ENCODE measurements at regions not wholly inside any gene's neighbourhood (a gene's known extent, or its start where the extent isn't known, plus 50 kb on each side); places are given as distances from the start of the nearest gene placed in this dataset.

DNA sequence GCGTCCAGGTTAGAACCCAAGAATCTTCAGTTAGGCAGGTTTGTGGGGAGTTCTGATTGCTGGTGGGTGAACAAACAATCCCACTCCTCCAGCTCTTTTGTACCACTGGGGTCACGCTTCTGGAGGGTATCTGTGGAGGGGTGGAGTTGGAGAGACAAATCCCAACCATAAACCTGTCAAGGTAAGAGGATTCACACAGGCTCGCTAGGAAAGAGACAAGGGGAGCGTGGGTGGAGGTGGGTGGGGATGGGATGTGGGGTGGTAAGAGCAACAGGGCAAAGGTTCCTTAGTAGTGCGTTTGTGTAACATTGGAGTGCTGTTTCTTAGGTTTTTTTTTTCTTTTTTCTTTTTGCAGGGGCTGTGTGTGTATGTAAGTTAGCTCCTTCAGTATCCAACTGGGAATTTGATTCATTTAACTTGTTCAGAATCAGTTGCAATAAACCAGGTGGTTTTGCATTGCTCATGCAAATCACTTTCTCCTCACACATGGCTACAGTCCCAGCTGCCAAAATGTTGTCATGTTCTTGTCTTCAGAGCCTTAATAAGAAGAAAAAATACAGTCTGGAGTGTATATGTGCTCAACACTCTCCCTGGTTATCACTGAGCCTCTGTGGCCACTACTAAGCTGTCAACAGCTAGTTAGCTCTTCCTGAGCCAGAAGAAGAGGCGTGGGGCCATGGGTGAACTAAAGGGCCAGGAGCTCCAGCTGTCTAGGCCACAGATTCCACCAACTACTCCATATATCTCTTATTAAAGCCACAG lies 164.0 kb upstream of the RAD23B start:
- DNase-seq (ENCODE audit: low read depth) = no peak

DNA sequence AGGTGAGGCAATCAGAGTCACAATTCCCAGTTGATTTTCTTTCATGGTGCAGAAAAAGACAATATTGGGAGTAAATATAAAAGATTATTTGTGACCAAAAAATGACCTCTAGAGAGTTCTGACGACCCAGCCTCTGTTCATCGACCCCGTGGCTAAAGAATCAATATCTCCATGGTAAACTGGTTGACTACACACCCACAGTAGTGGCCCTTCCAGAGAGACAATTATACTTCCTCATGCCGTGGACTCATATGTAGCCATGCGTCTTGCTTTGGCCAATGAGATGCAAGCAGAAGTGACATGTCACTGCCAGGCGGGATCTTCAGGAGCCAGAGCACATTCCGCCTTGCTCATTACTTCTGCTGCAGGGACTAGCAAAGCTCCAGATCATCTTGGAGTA lies 163.3 kb upstream of the RAD23B start:
- no peak for DNase-seq (ENCODE audit: low read depth)

- DNase-seq (ENCODE audit: low read depth) = no peak
These were observed 159.7 kb upstream of the RAD23B start for GRCh38 chr9:107123389-107123788.

GRCh38 chr9:107127608-107128007 lies 155.5 kb upstream of the RAD23B start:
- DNase-seq (ENCODE audit: low read depth) = peak; percentile 18

- no peak for DNase-seq (ENCODE audit: low read depth)
These were observed 151.8 kb upstream of the RAD23B start for GRCh38 chr9:107131108-107131799.

DNA sequence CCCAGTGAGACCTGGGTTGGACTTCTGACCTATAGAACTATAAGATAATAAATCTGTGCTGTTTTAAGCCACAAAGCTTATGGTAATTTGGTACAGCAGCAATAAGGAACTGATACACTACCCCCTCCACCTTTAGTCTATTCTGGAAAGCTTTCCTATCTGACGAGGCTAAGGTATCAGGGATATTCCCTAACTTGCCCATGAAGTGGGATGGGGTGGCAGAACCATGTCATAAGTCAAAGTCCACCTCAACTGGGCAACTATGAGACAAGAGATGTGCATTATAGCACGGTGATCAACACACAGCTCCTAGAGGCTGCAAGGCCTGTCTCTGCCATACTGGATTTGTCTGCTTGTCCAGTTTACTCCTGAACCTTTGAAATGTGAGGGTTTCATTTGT lies 146.8 kb upstream of the RAD23B start:
- DNase-seq (ENCODE audit: low read depth) = no peak

DNA sequence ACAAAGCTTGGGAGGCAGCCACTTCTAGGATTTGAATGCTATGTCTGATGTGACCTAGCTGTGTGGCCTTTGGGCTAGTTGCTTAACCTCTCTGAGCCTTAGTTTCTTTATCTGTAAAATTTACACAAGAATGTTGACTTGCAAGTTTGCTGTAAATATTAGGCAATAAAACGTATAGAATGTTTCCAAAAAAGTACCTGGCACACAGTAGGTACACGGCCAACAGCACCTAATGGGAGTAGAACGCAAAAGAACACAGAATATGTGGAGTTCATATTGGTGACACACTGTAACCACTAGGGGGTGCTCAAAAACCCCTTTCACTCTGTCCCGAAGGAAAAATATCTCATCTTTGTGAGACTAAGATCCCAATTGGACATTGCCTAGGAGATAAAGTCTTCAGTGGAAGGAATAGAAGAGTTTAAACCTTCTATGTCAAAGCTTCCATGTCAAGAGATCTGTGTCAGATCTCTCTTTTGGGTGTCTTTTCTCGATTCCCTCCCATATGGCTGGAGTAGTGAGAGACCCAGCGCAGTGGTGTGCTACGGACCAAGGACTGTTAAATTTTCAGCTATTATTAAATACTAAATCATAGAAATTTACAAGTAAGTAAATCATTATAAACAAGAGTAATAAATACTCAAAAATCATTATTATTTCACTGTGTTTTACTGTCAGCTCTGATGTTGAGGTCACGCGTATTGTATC lies 145.4 kb upstream of the RAD23B start:
- DNase-seq (ENCODE audit: low read depth) = peak; percentile 27

GRCh38 chr9:107138261-107138992 lies 144.7 kb upstream of the RAD23B start:
- peak; percentile 24 for DNase-seq (ENCODE audit: low read depth)

DNA sequence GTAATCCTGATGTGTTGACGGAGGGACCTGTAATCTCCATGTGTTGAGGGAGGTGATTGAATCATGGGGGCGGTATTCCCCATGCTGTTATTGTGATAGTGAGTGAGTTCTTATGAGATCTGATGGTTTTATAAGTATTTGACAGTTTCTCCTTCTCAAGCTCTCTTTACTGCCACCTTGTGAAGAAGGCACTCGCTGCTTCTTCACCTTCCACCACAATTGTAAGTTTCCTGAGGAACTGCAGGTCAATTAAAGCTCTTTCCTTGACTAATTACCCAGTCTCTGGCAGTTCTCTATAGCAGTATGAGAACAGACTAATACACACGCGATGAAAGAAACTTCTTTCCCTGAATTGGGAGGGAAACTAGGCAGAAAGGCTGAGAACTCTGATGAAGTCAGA lies 141.1 kb upstream of the RAD23B start:
- DNase-seq (ENCODE audit: low read depth) = peak; percentile 20

- no peak for DNase-seq (ENCODE audit: low read depth)
These were observed 140.6 kb upstream of the RAD23B start for GRCh38 chr9:107142430-107142829.

DNA sequence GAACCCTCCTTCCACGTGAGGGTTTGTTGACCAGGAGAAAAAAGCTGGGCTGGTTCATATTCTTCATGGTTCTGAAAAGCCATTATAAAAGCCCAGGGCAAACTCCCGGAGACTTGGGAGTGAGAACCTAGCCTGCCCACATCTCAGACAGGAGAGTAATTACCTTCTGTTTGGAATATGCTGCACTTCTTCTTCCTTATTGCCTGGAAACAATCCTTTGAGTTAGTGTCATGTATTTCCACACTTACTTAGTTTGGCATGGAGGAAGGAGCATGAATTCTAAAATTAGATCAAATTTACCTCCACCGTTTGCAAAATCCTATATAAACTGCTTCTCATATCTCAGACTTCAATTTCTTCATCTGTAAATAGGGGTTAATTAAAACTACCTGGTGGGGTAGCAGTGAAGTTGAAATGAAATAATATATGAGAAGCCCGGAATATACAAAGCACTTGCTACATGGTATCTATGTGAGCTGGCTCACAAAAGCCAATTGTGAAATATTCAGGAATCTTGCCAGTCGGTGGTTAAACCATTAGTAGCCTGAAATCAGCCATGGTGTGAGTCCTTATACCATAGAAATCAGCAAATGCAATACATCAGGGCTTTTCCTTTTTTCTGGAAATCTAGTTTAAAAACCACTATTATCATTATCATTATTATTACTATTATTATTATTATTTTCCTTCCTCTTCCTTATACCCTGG lies 140.0 kb upstream of the RAD23B start:
- DNase-seq (ENCODE audit: low read depth) = peak; percentile 63

DNA sequence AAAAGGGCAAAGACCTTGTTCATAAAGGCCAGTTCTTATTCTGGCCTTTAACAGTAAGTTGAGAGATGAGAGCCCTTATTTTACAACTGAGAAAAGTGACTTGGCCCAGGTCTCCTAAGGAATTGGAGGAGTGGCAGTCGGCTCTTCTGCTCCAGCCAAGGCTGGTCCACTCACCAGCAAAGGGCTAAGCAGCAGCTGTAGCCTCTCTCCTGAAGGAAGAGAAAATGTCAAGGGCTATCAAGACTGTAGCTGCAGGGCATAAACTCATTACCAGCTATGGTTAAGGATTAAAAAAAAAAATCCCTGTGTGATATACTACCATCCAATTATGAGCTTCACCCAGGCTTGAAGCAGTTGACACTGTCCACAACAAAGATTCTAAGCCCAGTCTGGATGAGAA lies 138.6 kb upstream of the RAD23B start:
- DNase-seq (ENCODE audit: low read depth) = no peak

DNA sequence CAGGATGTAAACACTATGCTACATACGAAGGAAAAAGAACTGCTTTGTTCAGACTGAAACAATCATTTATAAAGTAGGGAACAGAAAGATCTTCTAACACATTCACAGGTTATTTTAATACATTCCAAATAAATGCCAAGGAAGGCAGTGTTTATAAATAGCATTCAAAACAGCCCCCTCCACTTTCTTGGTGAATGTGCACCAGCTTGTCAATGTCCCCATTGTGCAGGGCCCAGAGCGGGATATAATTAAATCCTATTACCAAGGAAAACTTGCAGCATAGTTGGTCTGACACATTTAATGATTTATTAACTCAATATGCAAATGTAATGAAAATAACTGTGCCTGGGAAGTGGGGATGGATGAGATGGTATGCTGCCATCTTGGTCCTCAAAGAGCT lies 135.9 kb upstream of the RAD23B start:
- DNase-seq (ENCODE audit: low read depth) = no peak

GRCh38 chr9:107148216-107148615 lies 134.9 kb upstream of the RAD23B start:
- DNase-seq (ENCODE audit: low read depth) = no peak

DNA sequence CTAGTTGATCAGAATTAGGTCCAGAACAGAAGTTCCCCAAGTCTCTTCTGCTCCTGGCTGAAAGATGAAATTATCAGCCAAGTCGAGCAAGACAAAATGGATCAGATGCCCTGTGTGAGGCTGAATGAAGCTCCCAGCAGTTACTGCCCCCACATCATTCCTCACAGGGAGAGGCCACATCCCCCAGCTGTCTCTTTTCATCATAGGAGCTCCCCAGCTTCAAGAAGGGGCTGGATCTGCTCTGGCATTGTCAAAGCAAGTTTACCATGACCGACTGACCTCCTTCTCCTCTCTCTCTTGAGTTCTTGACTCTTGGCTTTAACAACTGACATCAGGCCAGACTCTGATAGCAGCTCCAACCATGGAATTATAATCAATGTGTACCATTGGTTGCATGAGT lies 133.3 kb upstream of the RAD23B start:
- DNase-seq (ENCODE audit: low read depth) = no peak

- DNase-seq (ENCODE audit: low read depth) = peak; percentile 54
These were observed 129.7 kb upstream of the RAD23B start for GRCh38 chr9:107153336-107153735.

GRCh38 chr9:107154291-107154690 lies 128.8 kb upstream of the RAD23B start:
- no peak for DNase-seq (ENCODE audit: low read depth)

DNA sequence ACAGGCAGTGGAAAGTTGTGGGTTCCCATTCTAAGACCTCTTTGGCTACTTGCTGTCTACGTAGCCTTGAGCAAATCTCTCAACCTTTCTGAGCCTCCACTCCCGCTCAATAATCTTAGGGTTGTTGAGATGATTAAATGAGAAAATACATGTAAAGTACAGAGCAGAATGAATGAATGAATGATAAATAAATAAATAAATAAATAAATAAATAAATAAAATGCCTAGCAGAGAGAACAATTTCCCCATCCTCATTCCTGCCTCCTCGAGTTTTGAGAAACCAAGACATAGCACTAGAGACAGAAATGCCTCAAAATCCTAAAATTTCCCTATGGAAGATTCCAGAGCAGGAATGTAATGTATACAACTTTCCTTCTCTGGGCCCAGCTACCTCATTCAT lies 128.3 kb upstream of the RAD23B start:
- no peak for DNase-seq (ENCODE audit: low read depth)

DNA sequence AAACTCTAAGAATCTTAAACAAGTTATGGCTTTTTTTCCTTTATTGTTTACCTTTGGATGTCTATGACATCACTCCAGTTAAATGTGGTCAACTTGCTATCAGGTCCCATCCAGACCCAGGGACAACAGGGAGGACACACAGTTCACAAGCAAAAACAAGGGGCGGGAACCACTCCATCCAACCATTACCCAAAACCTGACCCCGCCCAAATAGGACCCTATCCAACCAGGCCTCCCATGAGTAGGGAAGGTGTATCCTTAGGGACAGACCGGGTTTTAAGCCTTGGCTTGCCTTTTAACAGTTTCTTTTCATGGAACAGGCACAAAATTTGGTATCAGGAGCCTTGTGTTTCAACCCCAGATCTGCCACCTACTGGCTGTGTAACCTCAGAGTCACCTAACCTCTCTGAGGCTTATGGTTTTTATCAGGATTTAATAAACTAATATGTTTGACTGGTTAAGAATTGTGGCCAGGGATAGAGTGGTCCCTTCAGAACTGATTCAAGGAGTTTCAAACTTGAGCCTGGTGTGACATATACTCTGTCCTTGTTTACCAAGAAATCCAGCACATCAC lies 127.7 kb upstream of the RAD23B start:
- no peak for DNase-seq (ENCODE audit: low read depth)

- DNase-seq (ENCODE audit: low read depth) = no peak
These were observed 124.8 kb upstream of the RAD23B start for GRCh38 chr9:107158321-107158720.

- DNase-seq (ENCODE audit: low read depth) = no peak
These were observed 121.7 kb upstream of the RAD23B start for GRCh38 chr9:107161338-107161737.
